Type B pancreatic cell (in vitro differentiated cells): ENCODE measurements at regions not wholly inside any gene's neighbourhood (a gene's known extent, or its start where the extent isn't known, plus 50 kb on each side); places are given as distances from the start of the nearest gene placed in this dataset.
A peak's percentile ranks its signal among the peaks of the same experiment; 100 is the strongest.

ENCODE experiments used
- DNase-seq: peaks from one replicate; pipeline ENCODE4 v3.0.0; 2021; ENCODE audit warnings: mixed read lengths; ENCODE audit not compliant: unreplicated experiment; ENCODE audit errors: extremely low spot score
- H3K27ac Mint-ChIP-seq: 2 replicates; pipeline ENCODE4 v1.8.0; 2021; ENCODE audit warnings: mild to moderate bottlenecking, mixed read lengths
- H3K27me3 Mint-ChIP-seq: 2 replicates; pipeline ENCODE4 v1.8.0; 2021; ENCODE audit warnings: mixed read lengths
- H3K36me3 Mint-ChIP-seq: 2 replicates; pipeline ENCODE4 v1.8.0; 2021; ENCODE audit warnings: mixed read lengths
- H3K4me1 Mint-ChIP-seq: one replicate; pipeline ENCODE4 v1.8.0; 2021; ENCODE audit warnings: mixed read lengths; ENCODE audit not compliant: unreplicated experiment
- H3K4me3 Mint-ChIP-seq: 2 replicates; pipeline ENCODE4 v1.8.0; 2021; ENCODE audit warnings: mild to moderate bottlenecking, mixed read lengths
- H3K9me3 Mint-ChIP-seq: 2 replicates; pipeline ENCODE4 v1.8.0; 2021; ENCODE audit warnings: mixed read lengths
- CTCF ChIP-seq: fragments of 200-600 bp; sonication (generic); conservative IDR thresholded peaks from 2 replicates; pipeline ENCODE4 v1.5.0; 2021; ENCODE audit warnings: antibody characterized with exemption, mild to moderate bottlenecking

GRCh38 chr10:121064491-121064890 lies 213.3 kb downstream of the WDR11 start:
- Mint-ChIP-seq H3K4me3 (no peak overlapping the region), H3K4me1 (peaks cover 14% of the 10 kb centered on the region), H3K9me3 (no peaks in the 10 kb centered on the region), H3K27me3 (no peaks in the 10 kb centered on the region), H3K27ac (no peak overlapping the region), H3K36me3 (no peaks in the 10 kb centered on the region)
- no peak for TF ChIP-seq CTCF
- DNase-seq, result no peak

- Mint-ChIP-seq H3K36me3 (peaks cover 3% of the 10 kb centered on the region), H3K4me1 (peaks cover 18% of the 10 kb centered on the region), H3K27ac (no peak overlapping the region), H3K9me3 (peaks cover 3% of the 10 kb centered on the region), H3K27me3 (no peaks in the 10 kb centered on the region), H3K4me3 (no peak overlapping the region)
- no peak for DNase-seq
- TF ChIP-seq CTCF, result no peak
Observed at GRCh38 chr10:121065330-121065729, 214.2 kb downstream of the WDR11 start.

- Mint-ChIP-seq H3K4me1 (peaks cover 26% of the 10 kb centered on the region), H3K36me3 (peaks cover 3% of the 10 kb centered on the region), H3K27ac (no peak overlapping the region), H3K27me3 (no peaks in the 10 kb centered on the region), H3K4me3 (no peak overlapping the region), H3K9me3 (peaks cover 3% of the 10 kb centered on the region)
- no peak for TF ChIP-seq CTCF
- DNase-seq, result no peak
Observed at GRCh38 chr10:121069061-121069850, 218.1 kb downstream of the WDR11 start.

- H3K27ac Mint-ChIP-seq, result peak overlapping the region; percentile 51
- TF ChIP-seq CTCF, result peak; percentile 67
- H3K27me3 Mint-ChIP-seq, result no peaks in the 10 kb centered on the region
Observed at GRCh38 chr10:121070275-121071070, 219.3 kb downstream of the WDR11 start.

GRCh38 chr10:121071901-121072300 lies 220.7 kb downstream of the WDR11 start:
- Mint-ChIP-seq H3K4me1 (peaks cover 29% of the 10 kb centered on the region), H3K27me3 (no peaks in the 10 kb centered on the region), H3K9me3 (peaks cover 3% of the 10 kb centered on the region), H3K27ac (peak overlapping the region; percentile 72), H3K36me3 (peaks cover 3% of the 10 kb centered on the region), H3K4me3 (no peak overlapping the region)
- no peak for DNase-seq
- no peak for TF ChIP-seq CTCF

More at GRCh38 chr10:121070275-121071070, 219.3 kb downstream of the WDR11 start:
- Mint-ChIP-seq H3K9me3 (peaks cover 3% of the 10 kb centered on the region), H3K36me3 (peaks cover 3% of the 10 kb centered on the region), H3K4me1 (peaks cover 22% of the 10 kb centered on the region), H3K4me3 (no peak overlapping the region)
- DNase-seq, result no peak
